ENCODE measurements at regions not wholly inside any gene's neighbourhood (a gene's known extent, or its start where the extent isn't known, plus 50 kb on each side); places are given as distances from the start of the nearest gene placed in this dataset.
"Not testable (repeated sequence)": the region's sequence is repeated elsewhere in the genome, so short reads cannot be mapped to it uniquely, and the experiment has no call there.

DNA sequence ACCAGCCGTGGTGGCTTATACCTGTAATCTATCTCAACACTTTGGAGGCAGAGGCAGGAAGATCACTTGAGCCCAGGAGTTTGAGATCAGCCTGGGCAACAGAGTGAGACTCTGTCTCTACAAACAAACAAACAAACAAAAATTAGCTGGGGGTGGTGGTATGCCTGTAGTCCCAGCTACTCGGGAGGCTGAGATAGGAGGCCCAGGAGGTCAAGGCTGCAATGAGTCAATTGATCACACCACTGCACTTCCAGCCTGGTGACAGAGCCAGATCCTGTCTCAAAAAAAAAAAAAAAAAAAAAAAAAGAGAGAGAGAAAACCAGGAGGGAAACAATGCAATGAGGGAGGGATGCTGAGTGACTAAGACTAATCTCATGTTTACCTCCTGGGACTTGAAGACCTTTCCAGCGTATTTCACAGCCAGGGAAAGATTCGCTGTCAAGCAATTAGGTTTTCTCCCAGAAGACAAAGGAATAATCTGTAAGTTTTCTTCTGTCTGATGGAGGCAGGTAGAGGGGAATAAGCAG is 51.1 kb upstream of the MIER3 start:
- no peak for DNase-seq (ENCODE audit: low read depth in 2 of 2)

DNA sequence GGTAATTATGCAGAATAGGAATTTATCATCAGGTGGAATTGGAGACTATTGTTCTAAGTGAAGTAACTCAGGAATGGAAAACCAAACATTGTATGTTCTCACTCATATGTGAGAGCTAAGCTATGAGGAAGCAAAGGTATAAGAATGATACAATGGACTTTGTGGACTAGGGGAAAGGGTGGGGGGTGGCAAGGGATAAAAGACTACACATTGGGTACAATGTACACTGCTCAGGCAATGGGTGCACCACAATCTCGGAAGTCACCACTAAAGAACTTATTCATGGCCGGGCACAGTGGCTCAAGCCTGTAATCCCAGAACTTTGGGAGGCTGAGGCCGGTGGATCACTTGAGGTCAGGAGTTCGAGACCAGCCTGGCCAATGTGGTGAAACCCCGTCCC is 51.6 kb upstream of the MIER3 start:
- DNase-seq (ENCODE audit: low read depth in 2 of 2) = not testable (repeated sequence)

DNA sequence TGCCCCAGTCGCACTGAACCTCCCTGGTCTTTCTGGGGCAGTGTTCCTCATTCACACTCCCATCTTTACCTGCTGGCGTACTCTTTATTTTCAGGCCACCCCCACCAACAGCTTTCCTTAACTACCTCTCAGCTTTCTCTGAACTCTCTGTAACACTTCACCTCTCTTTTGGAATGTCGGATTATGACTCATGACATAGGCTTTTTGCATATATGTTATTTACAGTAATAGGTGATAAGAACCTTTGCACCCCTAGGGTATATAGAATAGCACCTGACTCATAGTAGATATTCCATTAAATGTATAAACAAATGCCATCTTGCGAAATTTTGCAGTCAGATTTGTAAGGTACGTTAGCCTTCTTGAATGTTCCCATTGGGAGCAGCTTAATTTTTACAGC is 52.9 kb upstream of the MIER3 start:
- DNase-seq (ENCODE audit: low read depth in 2 of 2) = no peak

DNA sequence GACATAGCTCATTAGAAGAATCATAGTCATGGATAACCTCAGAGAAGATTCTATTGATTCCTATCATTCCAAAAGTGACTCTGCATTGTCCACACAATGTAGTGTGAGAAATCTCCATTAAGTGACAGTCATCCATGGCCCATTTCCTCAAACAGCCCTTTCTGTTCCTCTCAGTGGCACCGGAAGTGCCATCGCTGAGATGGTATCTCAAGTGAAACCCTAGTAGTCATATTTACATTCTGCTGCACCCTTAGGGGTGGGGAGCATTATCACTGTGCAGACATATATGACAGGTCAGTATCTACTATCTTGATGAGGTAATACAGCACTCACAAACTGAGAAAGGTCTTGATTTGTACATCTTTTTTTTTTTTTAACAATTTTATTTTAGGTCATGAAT is 55.4 kb upstream of the MIER3 start:
- DNase-seq (ENCODE audit: low read depth in 2 of 2) = no peak

DNA sequence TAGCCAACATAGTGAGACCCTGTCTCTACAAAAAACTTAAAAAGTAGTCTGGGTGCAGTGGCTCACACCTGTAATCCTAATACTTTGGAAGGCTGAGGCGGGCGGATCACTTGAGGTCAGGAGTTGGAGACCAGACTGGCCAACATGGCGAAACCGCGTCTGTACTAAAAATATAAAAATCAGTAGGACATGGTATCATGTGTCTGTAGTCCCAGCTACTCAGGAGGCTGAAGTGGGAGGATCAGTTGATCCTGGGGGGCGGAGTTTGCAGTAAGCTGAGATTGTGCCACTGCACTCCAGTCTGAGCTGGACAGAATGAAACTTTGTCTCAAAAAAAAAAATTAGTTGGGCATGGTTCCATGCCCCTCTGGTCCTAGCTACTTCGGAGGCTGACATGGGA is 57.9 kb upstream of the MIER3 start:
- DNase-seq (ENCODE audit: low read depth in 2 of 2) = no peak

DNA sequence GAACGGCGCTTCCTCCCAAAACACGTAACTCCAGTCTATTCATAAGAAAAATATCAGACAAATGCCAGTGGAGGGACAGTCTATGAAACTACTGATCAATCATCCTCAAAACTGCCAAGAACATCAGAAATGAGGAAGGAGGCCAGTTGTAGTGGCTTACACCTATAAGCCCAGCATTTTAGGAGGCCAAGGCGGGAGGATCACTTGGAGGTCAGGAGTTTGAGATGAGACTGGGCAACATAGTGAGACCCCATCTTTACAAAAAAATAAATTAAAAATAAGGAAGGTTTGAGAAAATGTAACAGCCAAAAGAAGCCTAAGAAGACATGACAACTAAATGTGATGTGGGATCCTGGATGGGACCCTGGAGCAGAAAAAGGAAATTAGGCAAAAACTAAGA is 58.9 kb upstream of the MIER3 start:
- no peak for DNase-seq (ENCODE audit: low read depth in 2 of 2)

DNA sequence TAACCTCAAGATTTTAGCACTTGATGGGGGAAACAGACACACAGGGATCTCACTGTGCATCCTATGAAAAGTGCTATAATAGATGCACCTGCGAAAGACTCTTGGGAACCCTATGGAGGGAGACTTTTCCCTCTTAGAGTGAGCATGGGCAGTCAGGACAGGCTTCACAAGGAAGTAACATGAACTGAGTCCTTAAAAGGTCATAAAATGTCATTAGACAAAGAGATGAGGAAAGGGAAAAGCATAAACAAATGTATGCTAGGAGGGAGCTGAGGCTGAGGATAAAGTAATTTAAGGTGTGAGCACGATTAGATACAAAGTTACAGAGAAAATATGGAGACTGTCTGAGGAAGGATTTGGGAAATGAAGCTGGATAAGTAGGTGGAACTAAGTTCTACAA is 60.6 kb upstream of the MIER3 start:
- DNase-seq (ENCODE audit: low read depth in 2 of 2) = no peak

DNA sequence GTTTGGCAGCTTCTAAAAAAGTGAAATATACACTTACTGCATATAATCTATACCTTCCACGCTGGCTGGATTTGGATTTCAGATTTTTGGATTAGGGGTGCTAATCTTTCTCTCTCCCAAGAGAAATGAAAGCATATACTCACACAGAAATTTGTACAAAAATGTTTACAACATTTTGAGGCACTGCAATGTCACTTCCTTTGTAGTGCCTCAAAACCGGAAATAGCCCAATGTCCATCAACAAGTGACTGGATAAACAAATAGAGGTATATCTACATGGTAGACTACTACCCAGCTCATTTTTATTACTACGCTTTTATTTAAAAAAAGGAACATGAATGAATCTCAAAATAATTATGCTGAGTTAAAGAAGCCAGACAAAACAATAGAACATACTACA is 74.0 kb upstream of the MIER3 start:
- DNase-seq (ENCODE audit: low read depth in 2 of 2) = no peak

DNA sequence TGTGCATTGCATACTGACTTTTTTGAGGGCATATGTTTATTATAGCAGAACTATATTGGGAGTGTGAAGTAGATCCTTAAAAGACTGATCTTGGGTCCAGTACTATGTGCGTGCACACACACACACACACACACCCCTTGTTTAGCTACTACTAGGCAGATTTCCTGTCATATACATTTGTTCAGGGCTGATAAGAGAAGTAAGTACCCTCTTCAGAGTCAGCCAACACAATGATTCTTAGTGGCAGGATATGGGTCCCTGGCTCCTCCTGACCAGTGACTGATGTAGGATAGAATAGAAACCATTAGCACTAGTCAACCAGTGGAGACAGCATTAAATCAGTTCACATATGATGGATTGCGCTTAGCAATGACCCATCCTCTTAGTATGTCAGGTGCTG is 76.2 kb upstream of the MIER3 start:
- DNase-seq (ENCODE audit: low read depth in 2 of 2) = no peak

DNA sequence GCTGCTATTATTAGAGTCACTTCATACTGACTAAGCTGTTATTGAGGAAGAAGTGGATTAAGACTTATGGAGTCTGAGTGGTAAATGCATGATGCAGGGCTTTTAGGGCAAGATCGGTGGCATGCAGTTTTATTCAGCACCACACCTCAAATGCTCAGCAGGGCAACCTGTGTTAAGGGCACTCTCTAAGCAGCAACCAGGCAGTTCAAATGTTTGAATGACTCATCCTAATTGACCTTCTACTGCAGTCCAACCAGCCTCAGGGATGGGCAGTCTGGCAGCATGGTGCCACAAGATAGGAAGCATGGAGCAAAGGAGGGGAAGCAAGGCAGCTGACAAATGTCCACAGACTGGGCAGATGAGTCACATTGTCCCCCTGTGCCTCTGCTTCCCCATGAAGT is 80.2 kb upstream of the MIER3 start:
- no peak for DNase-seq (ENCODE audit: low read depth in 2 of 2)

DNA sequence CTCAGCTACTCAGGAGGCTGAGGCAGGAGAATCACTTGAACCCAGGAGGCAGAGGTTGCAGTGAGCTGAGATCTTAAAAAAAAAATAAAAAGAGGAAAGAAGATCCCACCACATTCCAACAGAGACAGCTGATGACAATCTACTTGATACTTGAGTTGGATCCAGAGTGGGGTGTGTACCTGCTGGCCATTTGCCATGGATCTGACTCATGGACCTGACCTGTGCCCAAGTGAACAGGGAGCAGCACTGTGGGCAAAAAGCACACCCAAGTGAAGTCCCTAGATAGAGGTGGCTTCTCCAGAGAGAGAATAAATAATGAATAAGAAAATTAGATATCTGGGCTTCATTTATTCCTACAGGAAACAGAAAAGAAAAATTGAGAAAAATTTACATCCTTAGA is 81.2 kb upstream of the MIER3 start:
- DNase-seq (ENCODE audit: low read depth in 2 of 2) = no peak

DNA sequence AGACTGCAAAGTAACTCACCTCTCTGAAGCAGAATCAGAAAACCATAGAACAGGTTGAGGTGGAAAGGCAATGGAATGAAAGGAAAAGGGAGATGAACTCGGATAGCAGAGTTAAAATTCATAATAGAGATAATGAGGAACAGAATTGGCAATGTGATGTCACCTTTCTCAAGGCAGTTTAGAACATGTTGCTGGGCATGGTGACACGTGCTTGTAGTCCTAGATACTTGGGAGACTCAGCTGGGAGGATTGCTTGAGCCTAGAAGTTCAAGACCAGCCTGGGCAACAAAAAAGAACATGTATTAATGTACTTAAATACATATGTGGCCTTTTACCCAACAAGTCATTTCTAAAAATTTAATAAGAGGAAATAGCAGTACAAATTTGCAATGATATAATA is 81.6 kb upstream of the MIER3 start:
- DNase-seq (ENCODE audit: low read depth in 2 of 2) = no peak

DNA sequence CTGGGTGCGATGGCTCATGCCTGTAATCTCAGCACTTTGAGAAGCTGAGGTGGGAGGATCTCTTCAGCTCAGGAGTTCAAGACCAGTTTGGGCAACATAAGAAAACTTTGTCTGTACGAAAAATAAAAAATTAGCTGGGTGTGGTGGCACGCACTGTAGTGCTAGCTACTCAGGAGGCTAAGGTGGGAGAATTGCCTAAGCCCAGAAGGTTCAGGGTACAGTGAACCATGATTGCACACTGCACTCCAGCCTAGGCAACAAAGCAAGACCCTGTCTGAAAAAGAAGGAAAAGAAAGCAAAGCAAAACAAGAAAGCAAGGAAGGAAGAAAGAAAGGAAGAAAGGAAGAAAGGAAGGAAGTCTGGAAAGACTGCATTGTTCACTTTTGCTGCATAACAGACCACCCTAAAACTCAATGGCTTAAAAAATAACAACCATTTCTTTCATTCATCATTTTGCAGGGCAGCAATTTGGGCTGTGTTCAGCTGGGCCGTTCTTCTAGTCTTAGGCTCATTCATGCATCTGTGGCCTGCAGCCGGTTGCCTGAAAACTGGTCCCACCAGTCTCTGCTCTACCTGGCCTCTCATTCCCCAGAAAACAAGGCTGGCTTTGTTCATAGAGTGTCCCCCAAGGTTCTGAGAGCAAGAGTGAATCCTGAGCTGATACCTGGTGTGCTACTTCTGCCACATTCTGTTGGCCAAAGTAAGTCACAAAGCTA is 82.4 kb upstream of the MIER3 start:
- DNase-seq (ENCODE audit: low read depth in 2 of 2) = no peak

DNA sequence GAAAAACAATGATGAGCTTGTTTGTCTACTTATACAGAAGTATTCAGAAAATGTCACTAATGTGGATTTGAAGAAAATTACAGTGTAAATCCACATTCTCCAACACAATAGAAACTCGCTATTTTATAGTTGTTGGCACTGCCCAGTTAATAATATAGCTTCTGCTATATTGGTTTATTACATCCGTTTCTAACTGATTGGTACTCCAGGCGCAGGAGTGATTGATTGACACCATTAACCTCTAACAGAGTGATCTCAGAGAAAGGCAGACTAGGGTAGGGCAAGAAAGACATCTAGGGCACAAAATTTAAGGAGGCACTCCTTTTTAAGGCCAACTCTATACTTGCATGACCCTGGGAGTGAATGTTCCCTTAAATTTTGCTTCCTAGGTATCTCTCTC is 84.0 kb upstream of the MIER3 start:
- no peak for DNase-seq (ENCODE audit: low read depth in 2 of 2)

DNA sequence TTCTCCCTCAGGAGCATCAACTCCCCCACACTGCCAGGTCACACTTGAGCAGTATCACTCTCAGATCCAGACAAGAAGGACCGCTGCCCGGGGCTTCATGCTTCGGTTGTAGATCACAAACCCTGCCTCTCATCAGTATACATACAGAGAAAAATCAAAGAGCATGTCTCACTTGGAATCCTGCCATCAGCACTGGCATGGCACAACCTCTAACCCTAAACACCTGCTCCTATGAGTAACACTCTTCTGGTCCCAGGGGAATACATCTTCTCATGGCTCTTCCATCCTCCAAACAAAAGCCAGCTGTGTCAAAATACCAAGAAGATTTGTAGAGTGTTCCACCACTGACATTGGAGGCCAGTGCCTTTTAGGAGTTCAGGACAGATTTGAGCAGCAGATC is 84.8 kb upstream of the MIER3 start:
- DNase-seq (ENCODE audit: low read depth in 2 of 2) = no peak

DNA sequence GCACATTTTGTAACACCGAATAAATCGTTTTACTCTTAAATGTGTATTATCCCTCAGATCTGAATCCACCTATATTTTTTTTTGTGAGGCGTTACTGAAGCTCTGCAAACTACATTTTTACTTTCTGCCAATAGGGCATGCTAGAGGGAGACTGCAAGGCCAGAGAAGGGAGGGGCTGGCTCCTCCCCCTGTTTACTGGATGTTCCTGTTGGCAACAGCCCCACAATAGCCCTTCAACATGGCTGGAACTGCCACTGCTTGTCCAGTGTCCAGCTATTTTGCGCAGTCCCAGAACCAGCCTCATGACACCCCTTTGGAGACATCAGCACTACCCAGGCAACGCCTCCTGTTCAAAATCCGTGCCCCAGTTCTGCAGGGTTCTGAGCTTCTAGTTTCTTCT is 85.4 kb upstream of the MIER3 start:
- no peak for DNase-seq (ENCODE audit: low read depth in 2 of 2)

DNA sequence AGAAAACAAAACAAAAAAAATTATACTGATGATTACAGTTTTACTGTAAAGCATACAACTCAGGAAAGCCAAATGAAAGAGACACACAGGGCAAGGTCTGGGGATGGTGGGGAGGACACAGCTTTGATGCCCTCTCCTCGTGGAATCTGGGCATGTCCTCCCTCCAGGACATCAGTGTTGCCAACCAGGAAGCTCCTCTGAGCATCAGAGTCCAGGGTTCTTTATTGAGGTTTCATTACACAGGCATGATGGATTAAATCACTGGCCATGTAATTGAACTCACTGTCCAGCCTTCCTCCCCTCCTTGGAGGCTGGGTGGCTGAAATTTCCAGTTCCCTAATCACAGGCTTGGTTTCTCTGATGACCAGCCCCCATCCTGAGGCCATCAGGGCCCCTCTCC is 89.6 kb upstream of the MIER3 start:
- DNase-seq (ENCODE audit: low read depth in 2 of 2) = no peak

DNA sequence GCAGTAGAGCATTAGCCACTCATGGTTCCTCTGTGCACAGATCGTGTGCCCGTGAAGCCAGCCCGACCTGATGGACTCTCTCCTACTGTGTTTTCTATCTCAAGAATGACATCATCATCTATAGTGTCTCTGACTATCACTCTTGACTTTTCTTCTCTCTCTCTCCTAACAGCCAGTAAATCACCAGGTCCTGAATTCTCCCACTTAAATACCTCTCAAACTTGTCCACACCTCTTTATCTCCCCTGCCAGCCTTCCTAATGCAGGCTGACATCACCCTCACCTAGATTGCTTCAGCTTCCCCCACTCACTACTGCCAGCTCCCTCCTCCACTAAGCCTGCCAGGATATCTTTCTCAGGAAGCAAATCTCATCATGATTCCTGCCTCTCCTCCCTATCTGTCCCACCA is 90.6 kb upstream of the MIER3 start:
- no peak for DNase-seq (ENCODE audit: low read depth in 2 of 2)

DNA sequence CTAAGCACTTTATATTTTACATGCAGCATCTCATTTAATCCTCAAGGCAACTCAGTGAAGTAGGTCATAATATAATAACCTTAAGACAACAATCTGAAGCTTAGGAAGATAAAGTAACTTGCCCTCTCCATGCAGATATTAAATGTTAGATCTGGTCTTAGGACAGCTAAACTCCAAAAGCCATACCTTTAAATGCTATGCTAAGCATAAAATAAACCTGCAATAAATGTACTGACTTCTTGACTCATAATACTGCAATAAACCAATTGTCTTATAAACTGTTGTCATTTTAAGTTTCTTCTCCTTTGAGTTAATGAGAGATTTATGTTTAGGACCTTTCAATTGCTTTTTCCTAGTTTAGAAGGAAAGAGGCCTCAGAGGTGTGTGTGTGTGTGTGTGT is 102.2 kb upstream of the MIER3 start:
- DNase-seq (ENCODE audit: low read depth in 2 of 2) = no peak

DNA sequence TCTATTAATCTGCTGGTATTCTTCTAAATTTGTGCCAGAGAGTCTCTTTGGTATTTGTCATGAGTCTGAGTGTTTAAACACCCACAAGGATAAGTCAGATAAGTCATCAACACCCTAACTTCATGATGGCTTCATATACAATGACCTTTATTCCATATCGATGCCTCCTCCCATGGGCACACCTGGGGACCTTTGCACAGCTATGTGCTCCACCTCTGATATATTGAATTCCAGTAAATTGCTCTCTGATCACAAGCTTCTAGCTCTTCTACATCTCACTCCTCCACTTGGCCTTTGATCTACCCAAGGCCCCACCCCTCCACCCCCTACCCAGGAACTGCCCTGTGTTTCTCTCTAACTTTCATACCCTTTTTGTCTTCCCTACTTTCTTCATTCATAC is 102.7 kb upstream of the MIER3 start:
- DNase-seq (ENCODE audit: low read depth in 2 of 2) = no peak

DNA sequence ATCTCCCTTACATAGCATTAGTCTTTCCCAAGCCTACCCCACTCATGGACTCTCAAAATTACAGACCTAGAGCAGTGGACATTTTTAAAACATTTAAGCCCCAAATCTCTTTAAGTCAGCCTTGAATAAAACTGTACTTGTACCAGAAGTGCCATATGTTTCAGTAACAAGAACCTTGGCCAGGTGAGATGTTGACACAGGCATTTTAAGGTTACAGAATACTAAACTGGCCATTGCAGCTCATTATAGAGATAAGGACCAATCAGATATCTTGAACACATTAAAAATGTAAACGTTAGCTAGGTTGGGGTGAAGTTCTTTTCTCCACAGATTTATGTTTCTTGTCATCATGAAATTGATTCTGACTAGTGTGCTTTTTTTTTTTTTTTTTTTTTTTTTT is 103.8 kb upstream of the MIER3 start:
- DNase-seq (ENCODE audit: low read depth in 2 of 2) = no peak

DNA sequence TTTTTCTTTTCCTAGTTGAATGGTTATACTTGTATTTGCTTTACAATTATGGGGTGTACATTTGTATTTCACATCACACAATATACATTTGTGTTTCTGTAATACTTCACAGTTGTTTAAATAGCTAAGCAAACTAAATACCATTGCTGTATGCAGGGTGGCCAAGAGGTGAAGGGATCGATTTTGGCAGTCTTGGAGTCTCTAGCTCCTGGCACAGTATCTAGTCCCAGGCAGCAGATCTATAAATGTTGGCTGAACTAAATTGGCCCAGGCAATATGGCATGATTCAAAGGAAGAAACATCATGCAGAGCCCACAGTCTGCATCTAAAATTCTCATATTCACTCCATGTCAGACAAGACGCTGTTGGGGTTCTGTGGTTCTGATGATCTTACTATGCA is 110.1 kb upstream of the GPBP1 start:
- no peak for DNase-seq (ENCODE audit: low read depth in 2 of 2)

DNA sequence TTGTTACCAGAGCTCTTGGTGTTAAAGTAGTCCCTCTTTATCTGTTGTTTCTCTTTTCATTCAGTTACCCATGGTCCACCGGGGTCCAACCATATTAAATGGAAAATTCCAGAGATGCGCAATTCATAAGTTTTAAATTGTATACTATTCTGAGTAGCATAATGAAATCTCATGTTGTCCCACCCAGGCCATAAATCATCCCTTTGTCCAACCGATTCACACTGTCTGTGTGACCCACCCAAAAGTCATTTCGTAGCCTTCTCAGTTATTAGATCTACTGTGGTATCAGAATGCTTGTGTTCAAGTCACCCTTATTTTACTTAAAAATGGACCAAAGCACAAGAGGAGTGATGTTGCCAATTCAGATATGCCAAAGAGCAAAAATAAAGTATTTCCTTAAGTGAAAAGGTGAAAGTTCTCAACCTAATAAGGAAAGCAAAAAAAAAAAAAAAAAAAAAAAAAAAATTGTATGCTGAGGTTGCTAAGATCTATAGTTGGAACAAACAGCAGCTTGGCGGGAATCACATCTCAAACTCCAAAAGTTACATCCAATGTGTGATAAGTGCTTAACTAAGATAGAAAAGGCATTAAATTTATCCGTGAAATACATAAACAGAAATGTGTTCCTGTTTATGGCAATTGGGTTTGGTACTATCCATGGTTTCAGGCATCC is 106.8 kb upstream of the GPBP1 start:
- no peak for DNase-seq (ENCODE audit: low read depth in 2 of 2)

DNA sequence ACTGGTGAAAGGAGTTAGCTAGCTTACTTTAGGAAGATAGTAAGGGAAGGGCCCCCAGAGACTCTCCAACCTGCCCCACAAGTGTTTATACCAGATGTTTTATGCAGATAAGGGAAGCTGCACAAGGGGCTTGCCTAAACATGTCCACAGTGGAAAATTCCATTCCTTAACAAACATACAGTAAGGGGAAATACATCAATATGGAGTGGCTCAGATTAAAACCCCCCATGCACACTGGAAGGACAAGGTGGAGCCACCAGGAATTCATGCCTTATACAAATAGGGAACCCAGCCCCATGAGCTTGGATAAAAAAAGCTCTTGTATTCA is 106.3 kb upstream of the GPBP1 start:
- peak in 1 of 2 experiments; percentile 3 for DNase-seq (ENCODE audit: low read depth in 2 of 2)
